ENCODE measurements at regions not wholly inside any gene's neighbourhood (a gene's known extent, or its start where the extent isn't known, plus 50 kb on each side); places are given as distances from the start of the nearest gene placed in this dataset.
"Not testable (repeated sequence)": the region's sequence is repeated elsewhere in the genome, so short reads cannot be mapped to it uniquely, and the experiment has no call there.

GRCh38 chr7:149606826-149607225 lies 109.2 kb upstream of the ZNF746 start:
- TF ChIP-seq CTCF (conservative IDR thresholded peaks at IDR 0.05), result no peak
- H3K27ac ChIP-seq, result no peak overlapping the region

- no peak overlapping the region for H3K27ac ChIP-seq
- no peak for TF ChIP-seq CTCF (conservative IDR thresholded peaks at IDR 0.05)
Measured at GRCh38 chr7:149605696-149606095, 108.1 kb upstream of the ZNF746 start.

GRCh38 chr7:149604521-149604920 lies 106.9 kb upstream of the ZNF746 start:
- H3K27ac ChIP-seq, result no peak overlapping the region
- TF ChIP-seq CTCF (conservative IDR thresholded peaks at IDR 0.05), result no peak

GRCh38 chr7:149600669-149601330 lies 103.2 kb upstream of the ZNF746 start:
- H3K27ac ChIP-seq, result peak overlapping the region; percentile 64; the same call in 1 of the 2 replicates

- H3K27ac ChIP-seq, result peak overlapping the region; percentile 64
- no peak for TF ChIP-seq CTCF (conservative IDR thresholded peaks at IDR 0.05)
Measured at GRCh38 chr7:149599636-149600206, 102.1 kb upstream of the ZNF746 start.

GRCh38 chr7:149598721-149599308 lies 101.2 kb upstream of the ZNF746 start:
- TF ChIP-seq CTCF (conservative IDR thresholded peaks at IDR 0.05), result peak; percentile 86
- H3K27ac ChIP-seq, result peak overlapping the region; percentile 64

- H3K27ac ChIP-seq, result not testable (repeated sequence)
Measured at GRCh38 chr7:149597789-149598188, 100.2 kb upstream of the ZNF746 start.

- H3K27ac ChIP-seq, result no peak overlapping the region
- no peak for TF ChIP-seq CTCF (conservative IDR thresholded peaks at IDR 0.05)
Measured at GRCh38 chr7:149595541-149595940, 97.9 kb upstream of the ZNF746 start.
